H9 (cell line): ENCODE measurements at regions not wholly inside any gene's neighbourhood (a gene's known extent, or its start where the extent isn't known, plus 50 kb on each side); places are given as distances from the start of the nearest gene placed in this dataset.

Experiments used
- DNase-seq: peaks from one replicate; pipeline ENCODE4 v3.0.0-alpha.2; 2017
- H2AFZ ChIP-seq: one replicate; pipeline ENCODE4 v1.6.1; 2013; ENCODE audit warnings: mild to moderate bottlenecking, low read length, control low read depth, moderate library complexity
- H2AK5ac ChIP-seq: 2 replicates; pipeline ENCODE4 v1.6.1; 2013; ENCODE audit warnings: low read length, control low read depth, mixed read lengths; ENCODE audit not compliant: insufficient read length
- H2BK120ac ChIP-seq: one replicate; pipeline ENCODE4 v1.6.1; 2013; ENCODE audit warnings: low read depth, mild to moderate bottlenecking, low read length, control low read depth, inconsistent platforms; ENCODE audit not compliant: poor library complexity, severe bottlenecking
- H2BK12ac ChIP-seq: 2 replicates; pipeline ENCODE4 v1.6.1; 2013; ENCODE audit warnings: low read length, control low read depth, mixed read lengths, low read depth; ENCODE audit not compliant: insufficient read length
- H2BK15ac ChIP-seq: 2 replicates; pipeline ENCODE4 v1.6.1; 2013; ENCODE audit warnings: low read depth, low read length, control low read depth
- H2BK20ac ChIP-seq: one replicate; pipeline ENCODE4 v1.6.1; 2013; ENCODE audit warnings: low read depth, mild to moderate bottlenecking, low read length, control low read depth, inconsistent platforms; ENCODE audit not compliant: poor library complexity, severe bottlenecking
- H2BK5ac ChIP-seq: 2 replicates; pipeline ENCODE4 v1.6.1; 2013; ENCODE audit warnings: low read length, control low read depth, mixed read lengths; ENCODE audit not compliant: insufficient read length
- H3K14ac ChIP-seq: 2 replicates; pipeline ENCODE4 v1.6.1; 2013; ENCODE audit warnings: low read length, control low read depth; ENCODE audit not compliant: insufficient read depth
- H3K18ac ChIP-seq: 2 replicates; pipeline ENCODE4 v1.6.1; 2013; ENCODE audit warnings: low read depth, mild to moderate bottlenecking, mixed read lengths, low read length, control low read depth; ENCODE audit not compliant: insufficient read length
- H3K23ac ChIP-seq: 2 replicates; pipeline ENCODE4 v1.6.1; 2013; ENCODE audit warnings: low read length, control low read depth, mixed read lengths, low read depth; ENCODE audit not compliant: insufficient read length
- H3K23me2 ChIP-seq: 2 replicates; pipeline ENCODE4 v1.6.1; 2013; ENCODE audit warnings: low read depth, mild to moderate bottlenecking, mixed read lengths, low read length, control low read depth; ENCODE audit not compliant: insufficient read length, poor library complexity, severe bottlenecking
- H3K27ac ChIP-seq: 2 replicates; pipeline ENCODE4 v1.5.1; 2013; ENCODE audit warnings: low read length, control low read depth, mixed read lengths, low read depth; ENCODE audit not compliant: insufficient read length
- H3K27me3 ChIP-seq: 2 replicates; pipeline ENCODE4 v1.6.1; 2013; ENCODE audit warnings: low read length, control low read depth, inconsistent platforms; ENCODE audit not compliant: insufficient read depth
- H3K4ac ChIP-seq: 2 replicates; pipeline ENCODE4 v1.6.1; 2013; ENCODE audit warnings: low read depth, mild to moderate bottlenecking, control low read depth, inconsistent platforms, low read length, moderate library complexity
- H3K4me1 ChIP-seq: 2 replicates; pipeline ENCODE4 v1.6.1; 2013; ENCODE audit warnings: low read length, control low read depth, inconsistent platforms; ENCODE audit not compliant: insufficient read depth
- H3K4me2 ChIP-seq: 2 replicates; pipeline ENCODE4 v1.6.1; 2013; ENCODE audit warnings: low read length, control low read depth, mixed read lengths; ENCODE audit not compliant: insufficient read length, insufficient read depth
- H3K56ac ChIP-seq: 2 replicates; pipeline ENCODE4 v1.6.1; 2013; ENCODE audit warnings: low read depth, mild to moderate bottlenecking, mixed read lengths, low read length, control low read depth; ENCODE audit not compliant: insufficient read length
- H3K79me1 ChIP-seq: 2 replicates; pipeline ENCODE4 v1.6.1; 2013; ENCODE audit warnings: low read depth, mild to moderate bottlenecking, moderate library complexity, low read length, control low read depth, inconsistent platforms; ENCODE audit not compliant: insufficient read depth, poor library complexity, severe bottlenecking
- H3K79me2 ChIP-seq: 2 replicates; pipeline ENCODE4 v1.6.1; 2013; ENCODE audit warnings: low read length, control low read depth, inconsistent platforms; ENCODE audit not compliant: insufficient read depth
- H3K9ac ChIP-seq: 2 replicates; pipeline ENCODE4 v1.6.1; 2013; ENCODE audit warnings: low read length, control low read depth, mixed read lengths; ENCODE audit not compliant: insufficient read length; ENCODE audit errors: extremely low read depth
- H3K9me3 ChIP-seq: one replicate; pipeline ENCODE4 v1.6.1; 2013; ENCODE audit warnings: low read depth, low read length, inconsistent platforms; ENCODE audit not compliant: control insufficient read depth
- H3T11ph ChIP-seq: one replicate; pipeline ENCODE4 v1.6.1; 2013; ENCODE audit warnings: mild to moderate bottlenecking, low read length, control low read depth, inconsistent platforms
- H4K20me1 ChIP-seq: one replicate; pipeline ENCODE4 v1.6.1; 2013; ENCODE audit not compliant: control insufficient read depth, insufficient read length, insufficient read depth
- H4K5ac ChIP-seq: 2 replicates; pipeline ENCODE4 v1.6.1; 2013; ENCODE audit warnings: low read depth, mild to moderate bottlenecking, mixed read lengths, low read length, control low read depth; ENCODE audit not compliant: insufficient read length
- H4K8ac ChIP-seq: replicated peaks from 2 replicates; pipeline ENCODE4 v1.6.1; 2013; ENCODE audit warnings: low read length, control low read depth, mixed read lengths, low read depth; ENCODE audit not compliant: insufficient read length
- H4K91ac ChIP-seq: 2 replicates; pipeline ENCODE4 v1.6.1; 2013; ENCODE audit warnings: low read depth, mild to moderate bottlenecking, moderate library complexity, mixed read lengths, low read length, control low read depth; ENCODE audit not compliant: insufficient read length
- H3K27ac Mint-ChIP-seq, 3 experiments: 2 replicates in 2 of 3; 3 replicates in 1 of 3; pipeline ENCODE4 v1.8.0; 2020 to 2021; ENCODE audit warnings: mixed read lengths in 3 of 3, mild to moderate bottlenecking in 1 of 3, moderate library complexity in 1 of 3
- H3K27me3 Mint-ChIP-seq: 2 replicates; pipeline ENCODE4 v1.8.0; 2021; ENCODE audit warnings: low read depth, mild to moderate bottlenecking, moderate library complexity, mixed read lengths
- H3K36me3 Mint-ChIP-seq, 3 experiments: 2 replicates in 2 of 3; 3 replicates in 1 of 3; pipeline ENCODE4 v1.8.0; 2020 to 2021; ENCODE audit warnings: low read depth in 3 of 3, mixed read lengths in 3 of 3; ENCODE audit not compliant: insufficient read depth in 1 of 3
- H3K4me1 Mint-ChIP-seq, 2 experiments: 2 replicates each; pipeline ENCODE4 v1.8.0; 2020; ENCODE audit warnings: mixed read lengths in 2 of 2
- H3K4me3 Mint-ChIP-seq, 2 experiments: 2 replicates in 1 of 2; 3 replicates in 1 of 2; pipeline ENCODE4 v1.8.0; 2020 to 2021; ENCODE audit warnings: mild to moderate bottlenecking in 2 of 2, mixed read lengths in 2 of 2, moderate library complexity in 1 of 2
- H3K9me3 Mint-ChIP-seq, 2 experiments: 2 replicates in 1 of 2; 3 replicates in 1 of 2; pipeline ENCODE4 v1.8.0; 2020; ENCODE audit warnings: mild to moderate bottlenecking in 2 of 2, mixed read lengths in 2 of 2, moderate library complexity in 1 of 2
- whole genome bisulfite sequencing: extraction: QIAGEN DNeasy Blood & Tissue Kit; methylation state at CpG from one replicate; pipeline ENCODE4 v1.1.7; 2013; ENCODE audit warnings: missing lambda C conversion rate, low lambda C conversion rate, mixed read lengths; ENCODE audit not compliant: insufficient read length; ENCODE audit errors: extremely low coverage; 5-methylcytosine and 5-hydroxymethylcytosine counted together
- TF ChIP-seq, protein P1 (sequence below): fragments of 200-600 bp; sonication (generic); conservative IDR thresholded peaks from 3 replicates; pipeline ENCODE4 v1.8.0; 2021; ENCODE audit warnings: antibody characterized with exemption, mild to moderate bottlenecking

DNA sequence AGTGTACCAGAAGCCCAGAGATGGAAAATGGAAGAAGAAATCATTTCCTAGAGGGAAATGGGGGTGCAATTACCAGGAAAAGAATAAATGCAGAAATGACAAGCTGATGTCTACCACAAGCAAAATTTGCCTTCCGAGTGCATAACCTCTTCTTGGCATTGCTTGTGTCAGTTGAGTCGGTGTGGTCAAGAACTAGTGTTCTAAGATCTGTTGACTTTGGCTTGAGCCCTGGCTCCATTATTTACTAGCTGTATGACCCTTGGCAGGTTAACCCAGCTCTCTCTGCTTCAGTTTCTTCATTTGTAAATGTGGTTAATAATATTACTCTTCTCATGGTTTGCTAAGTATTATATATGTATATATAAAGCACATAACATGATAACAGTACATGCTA is 273.0 kb upstream of the IRX5 start:
- Histone ChIP-seq H4K5ac (no peak overlapping the region), H3K79me1 (no peaks in the 10 kb centered on the region), H2BK20ac (no peak overlapping the region), H2AK5ac (no peak overlapping the region), H2BK120ac (no peak overlapping the region), H2BK15ac (no peak overlapping the region), H3K23ac (no peak overlapping the region), H3T11ph (no peak overlapping the region), H2BK12ac (no peak overlapping the region), H3K18ac (no peak overlapping the region), H3K4me2 (no peak overlapping the region), H3K27me3 (peaks cover 15% of the 10 kb centered on the region; the same call in 1 of the 2 replicates), H3K4me1 (peaks cover 6% of the 10 kb centered on the region; the same call in 1 of the 2 replicates), H3K56ac (no peak overlapping the region), H4K20me1 (no peaks in the 10 kb centered on the region), H4K91ac (no peak overlapping the region), H3K79me2 (no peaks in the 10 kb centered on the region), H3K4ac (no peak overlapping the region), H3K14ac (no peak overlapping the region), H3K27ac (no peak overlapping the region), H3K9ac (no peak overlapping the region), H2AFZ (no peak overlapping the region), H2BK5ac (no peak overlapping the region), H3K23me2 (no peaks in the 10 kb centered on the region), H4K8ac (no peak overlapping the region), H3K9me3 (no peaks in the 10 kb centered on the region)
- Mint-ChIP-seq H3K9me3 (peaks cover 3 to 11% of the 10 kb centered on the region in 2 experiments; a peak in 4 of 5 replicates), H3K36me3 (peaks cover 0 to 5% (median 0%) of the 10 kb centered on the region in 3 experiments; a peak in 2 of 7 replicates), H3K4me1 (peaks cover 37 to 39% of the 10 kb centered on the region in 2 experiments), H3K27ac (no peak overlapping the region), H3K27me3 (peaks cover 39% of the 10 kb centered on the region), H3K4me3 (no peak overlapping the region)
- DNase-seq = no peak
- TF ChIP-seq, protein P1, sequence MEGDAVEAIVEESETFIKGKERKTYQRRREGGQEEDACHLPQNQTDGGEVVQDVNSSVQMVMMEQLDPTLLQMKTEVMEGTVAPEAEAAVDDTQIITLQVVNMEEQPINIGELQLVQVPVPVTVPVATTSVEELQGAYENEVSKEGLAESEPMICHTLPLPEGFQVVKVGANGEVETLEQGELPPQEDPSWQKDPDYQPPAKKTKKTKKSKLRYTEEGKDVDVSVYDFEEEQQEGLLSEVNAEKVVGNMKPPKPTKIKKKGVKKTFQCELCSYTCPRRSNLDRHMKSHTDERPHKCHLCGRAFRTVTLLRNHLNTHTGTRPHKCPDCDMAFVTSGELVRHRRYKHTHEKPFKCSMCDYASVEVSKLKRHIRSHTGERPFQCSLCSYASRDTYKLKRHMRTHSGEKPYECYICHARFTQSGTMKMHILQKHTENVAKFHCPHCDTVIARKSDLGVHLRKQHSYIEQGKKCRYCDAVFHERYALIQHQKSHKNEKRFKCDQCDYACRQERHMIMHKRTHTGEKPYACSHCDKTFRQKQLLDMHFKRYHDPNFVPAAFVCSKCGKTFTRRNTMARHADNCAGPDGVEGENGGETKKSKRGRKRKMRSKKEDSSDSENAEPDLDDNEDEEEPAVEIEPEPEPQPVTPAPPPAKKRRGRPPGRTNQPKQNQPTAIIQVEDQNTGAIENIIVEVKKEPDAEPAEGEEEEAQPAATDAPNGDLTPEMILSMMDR = no peak
- WGBS = no CpG with 5 or more reads among the region's 2 CpGs
